Liver (tissue), 3 donors: ENCODE measurements at regions not wholly inside any gene's neighbourhood (a gene's known extent, or its start where the extent isn't known, plus 50 kb on each side); places are given as distances from the start of the nearest gene placed in this dataset.

Experiments
- HNF4A ChIP-seq, 2 donors: conservative IDR thresholded peaks; 2 replicates each; pipeline ENCODE4 v1.6.1; 2016; ENCODE audit warnings: antibody characterized with exemption in 2 of 2, mild to moderate bottlenecking in 2 of 2
- JUND ChIP-seq, 2 donors: IDR thresholded peaks; 2 replicates each; pipeline ENCODE4 v1.6.1; 2016; ENCODE audit warnings: antibody characterized with exemption in 2 of 2
- RXRA ChIP-seq, 2 donors: IDR thresholded peaks; 2 replicates each; pipeline ENCODE4 v1.6.1; 2017 to 2018; ENCODE audit warnings: antibody characterized with exemption in 2 of 2, mild to moderate bottlenecking in 1 of 2
- SP1 ChIP-seq: IDR thresholded peaks from 2 replicates; pipeline ENCODE4 v1.6.1; 2018; ENCODE audit warnings: antibody characterized with exemption, mild to moderate bottlenecking
- TAF1 ChIP-seq: conservative IDR thresholded peaks from 2 replicates; pipeline ENCODE4 v1.6.1; 2016; ENCODE audit warnings: antibody characterized with exemption, mild to moderate bottlenecking
- YY1 ChIP-seq: IDR thresholded peaks from 2 replicates; pipeline ENCODE4 v1.6.1; 2016; ENCODE audit warnings: antibody characterized with exemption, mild to moderate bottlenecking
- TF ChIP-seq, protein P1 (sequence below): fragments of 150-350 bp; IDR thresholded peaks from 2 replicates; pipeline ENCODE4 v1.5.1; 2017; ENCODE audit warnings: improper control_type of control experiment, low read depth, low read length; ENCODE audit not compliant: missing input control
- TF ChIP-seq, protein P2 (sequence below): IDR thresholded peaks from 2 replicates; pipeline ENCODE4 v1.6.1; 2016; ENCODE audit warnings: antibody characterized with exemption
- TF ChIP-seq, protein P3 (sequence below): IDR thresholded peaks from 2 replicates; pipeline ENCODE4 v1.6.1; 2016; ENCODE audit warnings: antibody characterized with exemption
- TF ChIP-seq, protein P4 (sequence below): IDR thresholded peaks from 2 replicates; pipeline ENCODE4 v1.6.1; 2016; ENCODE audit warnings: antibody characterized with exemption
- donor health status: healthy.
- donor health status: healthy.

DNA sequence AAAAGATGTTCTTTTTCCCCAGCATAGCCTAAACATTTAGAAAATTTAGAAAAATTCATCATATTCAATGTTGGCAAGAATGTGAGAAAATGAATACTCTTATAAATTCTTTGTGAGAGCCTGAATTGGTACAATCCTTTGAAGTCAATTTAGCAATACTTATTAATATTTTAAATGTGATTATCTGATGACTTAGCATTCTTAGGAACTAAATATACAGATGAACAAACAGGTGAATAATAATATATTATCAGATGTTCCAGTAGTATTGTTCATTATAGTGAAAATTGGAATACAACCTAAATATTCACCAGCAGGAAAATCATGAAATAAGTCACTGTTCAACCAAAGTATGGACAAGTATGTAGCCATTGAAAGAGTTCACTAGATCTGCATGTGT lies 55.5 kb upstream of the MEIS1 start:
- no peak for TF ChIP-seq RXRA (IDR thresholded peaks at IDR 0.05)
- TF ChIP-seq, protein P1, sequence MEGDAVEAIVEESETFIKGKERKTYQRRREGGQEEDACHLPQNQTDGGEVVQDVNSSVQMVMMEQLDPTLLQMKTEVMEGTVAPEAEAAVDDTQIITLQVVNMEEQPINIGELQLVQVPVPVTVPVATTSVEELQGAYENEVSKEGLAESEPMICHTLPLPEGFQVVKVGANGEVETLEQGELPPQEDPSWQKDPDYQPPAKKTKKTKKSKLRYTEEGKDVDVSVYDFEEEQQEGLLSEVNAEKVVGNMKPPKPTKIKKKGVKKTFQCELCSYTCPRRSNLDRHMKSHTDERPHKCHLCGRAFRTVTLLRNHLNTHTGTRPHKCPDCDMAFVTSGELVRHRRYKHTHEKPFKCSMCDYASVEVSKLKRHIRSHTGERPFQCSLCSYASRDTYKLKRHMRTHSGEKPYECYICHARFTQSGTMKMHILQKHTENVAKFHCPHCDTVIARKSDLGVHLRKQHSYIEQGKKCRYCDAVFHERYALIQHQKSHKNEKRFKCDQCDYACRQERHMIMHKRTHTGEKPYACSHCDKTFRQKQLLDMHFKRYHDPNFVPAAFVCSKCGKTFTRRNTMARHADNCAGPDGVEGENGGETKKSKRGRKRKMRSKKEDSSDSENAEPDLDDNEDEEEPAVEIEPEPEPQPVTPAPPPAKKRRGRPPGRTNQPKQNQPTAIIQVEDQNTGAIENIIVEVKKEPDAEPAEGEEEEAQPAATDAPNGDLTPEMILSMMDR: no peak
- no peak for TF ChIP-seq JUND (IDR thresholded peaks at IDR 0.05)
- TF ChIP-seq HNF4A (conservative IDR thresholded peaks at IDR 0.05): no peak
- no peak for TF ChIP-seq TAF1
- no peak for TF ChIP-seq SP1
- TF ChIP-seq, protein P2, sequence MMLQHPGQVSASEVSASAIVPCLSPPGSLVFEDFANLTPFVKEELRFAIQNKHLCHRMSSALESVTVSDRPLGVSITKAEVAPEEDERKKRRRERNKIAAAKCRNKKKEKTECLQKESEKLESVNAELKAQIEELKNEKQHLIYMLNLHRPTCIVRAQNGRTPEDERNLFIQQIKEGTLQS: no peak
- TF ChIP-seq, protein P3, sequence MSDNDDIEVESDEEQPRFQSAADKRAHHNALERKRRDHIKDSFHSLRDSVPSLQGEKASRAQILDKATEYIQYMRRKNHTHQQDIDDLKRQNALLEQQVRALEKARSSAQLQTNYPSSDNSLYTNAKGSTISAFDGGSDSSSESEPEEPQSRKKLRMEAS: no peak
- no peak for TF ChIP-seq YY1
- TF ChIP-seq, protein P4, sequence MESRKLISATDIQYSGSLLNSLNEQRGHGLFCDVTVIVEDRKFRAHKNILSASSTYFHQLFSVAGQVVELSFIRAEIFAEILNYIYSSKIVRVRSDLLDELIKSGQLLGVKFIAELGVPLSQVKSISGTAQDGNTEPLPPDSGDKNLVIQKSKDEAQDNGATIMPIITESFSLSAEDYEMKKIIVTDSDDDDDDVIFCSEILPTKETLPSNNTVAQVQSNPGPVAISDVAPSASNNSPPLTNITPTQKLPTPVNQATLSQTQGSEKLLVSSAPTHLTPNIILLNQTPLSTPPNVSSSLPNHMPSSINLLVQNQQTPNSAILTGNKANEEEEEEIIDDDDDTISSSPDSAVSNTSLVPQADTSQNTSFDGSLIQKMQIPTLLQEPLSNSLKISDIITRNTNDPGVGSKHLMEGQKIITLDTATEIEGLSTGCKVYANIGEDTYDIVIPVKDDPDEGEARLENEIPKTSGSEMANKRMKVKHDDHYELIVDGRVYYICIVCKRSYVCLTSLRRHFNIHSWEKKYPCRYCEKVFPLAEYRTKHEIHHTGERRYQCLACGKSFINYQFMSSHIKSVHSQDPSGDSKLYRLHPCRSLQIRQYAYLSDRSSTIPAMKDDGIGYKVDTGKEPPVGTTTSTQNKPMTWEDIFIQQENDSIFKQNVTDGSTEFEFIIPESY: no peak
